GM23338 (cell line): ENCODE measurements at regions not wholly inside any gene's neighbourhood (a gene's known extent, or its start where the extent isn't known, plus 50 kb on each side); places are given as distances from the start of the nearest gene placed in this dataset.

Source experiments
- ATAC-seq: fragments of 200-7000 bp; cut with Tn5 transposase; 3 replicates; pipeline ENCODE4 v1.9.1; 2020
- DNase-seq: peaks from one replicate; pipeline ENCODE4 v3.0.0-alpha.2; 2015; ENCODE audit warnings: low spot score
- H2AFZ ChIP-seq: fragments of 200-600 bp; sonication (generic); 2 replicates; pipeline ENCODE4 v1.8.0; 2016; ENCODE audit warnings: antibody characterized with exemption, mild to moderate bottlenecking, moderate library complexity
- H3F3A ChIP-seq: fragments of 200-600 bp; sonication (generic); replicated peaks from 2 replicates; pipeline ENCODE4 v1.8.0; 2017; ENCODE audit warnings: antibody characterized with exemption, mixed run types, low read depth
- H3K27ac ChIP-seq: fragments of 200-600 bp; sonication (generic); 2 replicates; pipeline ENCODE4 v1.6.1; 2016; ENCODE audit warnings: low read depth
- H3K27me3 ChIP-seq: fragments of 200-600 bp; sonication (generic); 2 replicates; pipeline ENCODE4 v1.8.0; 2016; ENCODE audit warnings: mild to moderate bottlenecking, mixed run types, moderate library complexity; ENCODE audit not compliant: insufficient read depth
- H3K36me3 ChIP-seq: fragments of 200-600 bp; sonication (generic); 2 replicates; pipeline ENCODE4 v1.8.0; 2016; ENCODE audit warnings: mild to moderate bottlenecking; ENCODE audit not compliant: insufficient read depth
- H3K4me1 ChIP-seq: fragments of 200-600 bp; sonication (generic); 2 replicates; pipeline ENCODE4 v1.8.0; 2016; ENCODE audit warnings: mild to moderate bottlenecking, moderate library complexity; ENCODE audit not compliant: insufficient read depth
- H3K4me2 ChIP-seq: fragments of 200-600 bp; sonication (generic); 2 replicates; pipeline ENCODE4 v1.7.1; 2017; ENCODE audit warnings: mixed run types
- H3K4me3 ChIP-seq: fragments of 200-600 bp; sonication (generic); 2 replicates; pipeline ENCODE4 v1.6.1; 2016; ENCODE audit warnings: mixed run types
- H3K79me2 ChIP-seq: fragments of 200-600 bp; sonication (generic); replicated peaks from 2 replicates; pipeline ENCODE4 v1.8.0; 2017; ENCODE audit warnings: mild to moderate bottlenecking; ENCODE audit not compliant: insufficient read depth
- H3K9me2 ChIP-seq: fragments of 200-600 bp; sonication (generic); 2 replicates; pipeline ENCODE4 v1.8.0; 2017; ENCODE audit not compliant: insufficient read depth
- H4K20me1 ChIP-seq: fragments of 200-600 bp; sonication (generic); replicated peaks from 2 replicates; pipeline ENCODE4 v1.8.0; 2017; ENCODE audit warnings: mild to moderate bottlenecking; ENCODE audit not compliant: insufficient read depth
- H3K27ac Mint-ChIP-seq: 2 replicates; pipeline ENCODE4 v1.8.0; 2020; ENCODE audit warnings: inconsistent platforms, mild to moderate bottlenecking, moderate library complexity, mixed read lengths
- H3K27me3 Mint-ChIP-seq: 3 replicates; pipeline ENCODE4 v1.8.0; 2022; ENCODE audit warnings: low read depth, mild to moderate bottlenecking, moderate library complexity, mixed read lengths, inconsistent platforms; ENCODE audit not compliant: insufficient read depth, poor library complexity
- H3K36me3 Mint-ChIP-seq: 3 replicates; pipeline ENCODE4 v1.8.0; 2021; ENCODE audit warnings: low read depth, mild to moderate bottlenecking, inconsistent platforms, moderate library complexity, mixed read lengths
- H3K4me1 Mint-ChIP-seq: 3 replicates; pipeline ENCODE4 v1.8.0; 2020; ENCODE audit warnings: mild to moderate bottlenecking, inconsistent platforms, mixed read lengths
- H3K4me3 Mint-ChIP-seq: 3 replicates; pipeline ENCODE4 v1.8.0; 2021; ENCODE audit warnings: moderate library complexity, mild to moderate bottlenecking, inconsistent platforms, mixed read lengths
- H3K9me3 Mint-ChIP-seq: 3 replicates; pipeline ENCODE4 v1.8.0; 2020; ENCODE audit warnings: moderate library complexity, mild to moderate bottlenecking, inconsistent platforms, mixed read lengths
- CREB1 ChIP-seq: fragments of 250-450 bp; sonication (Bioruptor Pico); IDR thresholded peaks from 2 replicates; pipeline ENCODE4 v1.5.0; 2020; ENCODE audit warnings: low read depth, mild to moderate bottlenecking, moderate library complexity
- JUNB ChIP-seq: IDR thresholded peaks from one replicate; pipeline ENCODE4 v1.6.1; 2016; ENCODE audit warnings: antibody characterized with exemption; ENCODE audit not compliant: unreplicated experiment
- POLR2AphosphoS5 ChIP-seq: IDR thresholded peaks from 2 replicates; pipeline ENCODE4 v1.6.1; 2016; ENCODE audit warnings: antibody characterized with exemption, low read depth
- STAT1 ChIP-seq: IDR thresholded peaks from one replicate; pipeline ENCODE4 v1.6.1; 2016; ENCODE audit warnings: antibody characterized with exemption; ENCODE audit not compliant: unreplicated experiment
- ZNF331 ChIP-seq: fragments of 250-450 bp; sonication (Bioruptor Pico); IDR thresholded peaks from 2 replicates; pipeline ENCODE4 v1.5.0; 2020; ENCODE audit warnings: low read depth, mild to moderate bottlenecking, moderate library complexity
- TF ChIP-seq, protein P1 (sequence below): fragments of 250-450 bp; sonication (Bioruptor Pico); IDR thresholded peaks from 2 replicates; pipeline ENCODE4 v1.5.0; 2020; ENCODE audit warnings: mild to moderate bottlenecking, moderate library complexity
- TF ChIP-seq, protein P2 (sequence below): IDR thresholded peaks from 2 replicates; pipeline ENCODE4 v1.6.1; 2016; ENCODE audit warnings: antibody characterized with exemption
- TF ChIP-seq, protein P3 (sequence below), 2 experiments: fragments of 200-600 bp in 1 of 2; sonication (generic) in 1 of 2; conservative IDR thresholded peaks; 2 replicates each; pipeline versions ENCODE4 v1.5.1 to v1.6.1; 2016 to 2017; ENCODE audit warnings: antibody characterized with exemption in 2 of 2, low read depth in 2 of 2, mild to moderate bottlenecking in 2 of 2, moderate library complexity in 1 of 2

DNA sequence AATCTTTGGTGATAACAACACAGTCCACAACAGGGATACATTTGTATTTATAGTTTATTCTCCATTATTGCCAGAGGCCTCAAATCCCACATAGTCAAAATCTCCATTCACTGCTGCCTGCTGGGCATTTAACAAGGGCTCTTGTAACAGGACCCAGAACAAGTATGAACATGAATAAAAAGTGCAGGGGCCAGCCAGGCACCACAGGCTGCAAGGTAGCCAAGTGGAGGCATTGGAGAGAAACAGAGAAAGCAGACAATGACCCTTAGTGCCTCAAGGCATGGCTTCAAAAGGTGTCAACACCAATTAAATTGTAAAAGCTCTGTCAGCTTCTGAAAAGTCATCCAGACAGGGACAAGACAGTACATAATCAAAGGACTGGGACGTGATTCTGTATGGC, 116.8 kb downstream of the ATP6V1G3 start:
- Histone ChIP-seq H3K27ac (0 out of 2 replicates have a peak overlapping the region, but pooled peaks have one; percentile 24), H3K4me2 (0 out of 2 replicates have a peak overlapping the region, but pooled peaks have one; percentile 54), H3K4me1 (peaks cover 15% of the 10 kb centered on the region), H3K4me3 (no peak overlapping the region), H2AFZ (peak overlapping the region; percentile 29; the same call in 1 of the 2 replicates), H3F3A (no peaks in the 10 kb centered on the region), H3K27me3 (no peaks in the 10 kb centered on the region), H4K20me1 (no peaks in the 10 kb centered on the region), H3K9me2 (no peaks in the 10 kb centered on the region; the same call in 1 of the 2 replicates), H3K79me2 (no peaks in the 10 kb centered on the region), H3K36me3 (no peaks in the 10 kb centered on the region)
- Mint-ChIP-seq H3K27me3 (peaks cover 2% of the 10 kb centered on the region), H3K4me3 (no peak overlapping the region), H3K36me3 (no peaks in the 10 kb centered on the region), H3K4me1 (peaks cover 25% of the 10 kb centered on the region; the same call in 2 of the 3 replicates), H3K9me3 (no peaks in the 10 kb centered on the region), H3K27ac (peak overlapping the region; percentile 10; the same call in 1 of the 2 replicates)
- DNase-seq (no peak), ATAC-seq (peak; percentile 73)
- TF ChIP-seq, protein P1, sequence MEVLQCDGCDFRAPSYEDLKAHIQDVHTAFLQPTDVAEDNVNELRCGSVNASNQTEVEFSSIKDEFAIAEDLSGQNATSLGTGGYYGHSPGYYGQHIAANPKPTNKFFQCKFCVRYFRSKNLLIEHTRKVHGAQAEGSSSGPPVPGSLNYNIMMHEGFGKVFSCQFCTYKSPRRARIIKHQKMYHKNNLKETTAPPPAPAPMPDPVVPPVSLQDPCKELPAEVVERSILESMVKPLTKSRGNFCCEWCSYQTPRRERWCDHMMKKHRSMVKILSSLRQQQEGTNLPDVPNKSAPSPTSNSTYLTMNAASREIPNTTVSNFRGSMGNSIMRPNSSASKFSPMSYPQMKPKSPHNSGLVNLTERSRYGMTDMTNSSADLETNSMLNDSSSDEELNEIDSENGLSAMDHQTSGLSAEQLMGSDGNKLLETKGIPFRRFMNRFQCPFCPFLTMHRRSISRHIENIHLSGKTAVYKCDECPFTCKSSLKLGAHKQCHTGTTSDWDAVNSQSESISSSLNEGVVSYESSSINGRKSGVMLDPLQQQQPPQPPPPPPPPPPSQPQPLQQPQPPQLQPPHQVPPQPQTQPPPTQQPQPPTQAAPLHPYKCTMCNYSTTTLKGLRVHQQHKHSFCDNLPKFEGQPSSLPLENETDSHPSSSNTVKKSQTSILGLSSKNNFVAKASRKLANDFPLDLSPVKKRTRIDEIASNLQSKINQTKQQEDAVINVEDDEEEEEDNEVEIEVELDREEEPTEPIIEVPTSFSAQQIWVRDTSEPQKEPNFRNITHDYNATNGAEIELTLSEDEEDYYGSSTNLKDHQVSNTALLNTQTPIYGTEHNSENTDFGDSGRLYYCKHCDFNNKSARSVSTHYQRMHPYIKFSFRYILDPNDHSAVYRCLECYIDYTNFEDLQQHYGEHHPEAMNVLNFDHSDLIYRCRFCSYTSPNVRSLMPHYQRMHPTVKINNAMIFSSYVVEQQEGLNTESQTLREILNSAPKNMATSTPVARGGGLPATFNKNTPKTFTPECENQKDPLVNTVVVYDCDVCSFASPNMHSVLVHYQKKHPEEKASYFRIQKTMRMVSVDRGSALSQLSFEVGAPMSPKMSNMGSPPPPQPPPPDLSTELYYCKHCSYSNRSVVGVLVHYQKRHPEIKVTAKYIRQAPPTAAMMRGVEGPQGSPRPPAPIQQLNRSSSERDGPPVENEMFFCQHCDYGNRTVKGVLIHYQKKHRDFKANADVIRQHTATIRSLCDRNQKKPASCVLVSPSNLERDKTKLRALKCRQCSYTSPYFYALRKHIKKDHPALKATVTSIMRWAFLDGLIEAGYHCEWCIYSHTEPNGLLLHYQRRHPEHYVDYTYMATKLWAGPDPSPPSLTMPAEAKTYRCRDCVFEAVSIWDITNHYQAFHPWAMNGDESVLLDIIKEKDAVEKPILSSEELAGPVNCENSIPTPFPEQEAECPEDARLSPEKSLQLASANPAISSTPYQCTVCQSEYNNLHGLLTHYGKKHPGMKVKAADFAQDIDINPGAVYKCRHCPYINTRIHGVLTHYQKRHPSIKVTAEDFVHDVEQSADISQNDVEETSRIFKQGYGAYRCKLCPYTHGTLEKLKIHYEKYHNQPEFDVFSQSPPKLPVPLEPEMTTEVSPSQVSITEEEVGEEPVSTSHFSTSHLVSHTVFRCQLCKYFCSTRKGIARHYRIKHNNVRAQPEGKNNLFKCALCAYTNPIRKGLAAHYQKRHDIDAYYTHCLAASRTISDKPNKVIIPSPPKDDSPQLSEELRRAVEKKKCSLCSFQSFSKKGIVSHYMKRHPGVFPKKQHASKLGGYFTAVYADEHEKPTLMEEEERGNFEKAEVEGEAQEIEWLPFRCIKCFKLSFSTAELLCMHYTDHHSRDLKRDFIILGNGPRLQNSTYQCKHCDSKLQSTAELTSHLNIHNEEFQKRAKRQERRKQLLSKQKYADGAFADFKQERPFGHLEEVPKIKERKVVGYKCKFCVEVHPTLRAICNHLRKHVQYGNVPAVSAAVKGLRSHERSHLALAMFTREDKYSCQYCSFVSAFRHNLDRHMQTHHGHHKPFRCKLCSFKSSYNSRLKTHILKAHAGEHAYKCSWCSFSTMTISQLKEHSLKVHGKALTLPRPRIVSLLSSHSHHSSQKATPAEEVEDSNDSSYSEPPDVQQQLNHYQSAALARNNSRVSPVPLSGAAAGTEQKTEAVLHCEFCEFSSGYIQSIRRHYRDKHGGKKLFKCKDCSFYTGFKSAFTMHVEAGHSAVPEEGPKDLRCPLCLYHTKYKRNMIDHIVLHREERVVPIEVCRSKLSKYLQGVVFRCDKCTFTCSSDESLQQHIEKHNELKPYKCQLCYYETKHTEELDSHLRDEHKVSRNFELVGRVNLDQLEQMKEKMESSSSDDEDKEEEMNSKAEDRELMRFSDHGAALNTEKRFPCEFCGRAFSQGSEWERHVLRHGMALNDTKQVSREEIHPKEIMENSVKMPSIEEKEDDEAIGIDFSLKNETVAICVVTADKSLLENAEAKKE = no peak
- TF ChIP-seq, protein P2, sequence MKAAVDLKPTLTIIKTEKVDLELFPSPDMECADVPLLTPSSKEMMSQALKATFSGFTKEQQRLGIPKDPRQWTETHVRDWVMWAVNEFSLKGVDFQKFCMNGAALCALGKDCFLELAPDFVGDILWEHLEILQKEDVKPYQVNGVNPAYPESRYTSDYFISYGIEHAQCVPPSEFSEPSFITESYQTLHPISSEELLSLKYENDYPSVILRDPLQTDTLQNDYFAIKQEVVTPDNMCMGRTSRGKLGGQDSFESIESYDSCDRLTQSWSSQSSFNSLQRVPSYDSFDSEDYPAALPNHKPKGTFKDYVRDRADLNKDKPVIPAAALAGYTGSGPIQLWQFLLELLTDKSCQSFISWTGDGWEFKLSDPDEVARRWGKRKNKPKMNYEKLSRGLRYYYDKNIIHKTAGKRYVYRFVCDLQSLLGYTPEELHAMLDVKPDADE = no peak
- TF ChIP-seq STAT1 (no peak), ZNF331 (CRISPR knock-in tag) (no peak)

DNA sequence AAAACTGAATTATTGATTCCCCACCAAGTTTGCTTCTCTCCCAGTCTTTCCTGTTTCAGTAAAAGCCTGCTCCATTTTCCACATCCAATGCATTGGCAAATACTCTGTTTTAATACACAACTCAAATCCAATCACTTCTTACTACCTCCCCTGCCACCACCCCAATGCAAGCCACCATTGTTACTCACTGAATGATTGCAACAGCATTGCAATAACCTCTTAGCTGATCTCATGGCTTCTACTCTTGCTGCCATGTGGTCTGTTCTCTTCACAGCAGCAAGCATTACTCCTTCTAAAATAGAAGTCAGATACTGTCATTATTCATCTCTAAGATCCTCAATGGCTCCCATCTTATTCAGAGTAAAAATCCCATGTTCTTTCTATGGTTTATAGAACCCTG, 123.4 kb downstream of the ATP6V1G3 start:
- Histone ChIP-seq H3K9me2 (peaks cover 7% of the 10 kb centered on the region; the same call in 1 of the 2 replicates), H3K27me3 (no peaks in the 10 kb centered on the region), H3K4me2 (no peak overlapping the region), H3K4me3 (no peak overlapping the region), H3K27ac (no peak overlapping the region), H3F3A (no peaks in the 10 kb centered on the region), H3K36me3 (no peaks in the 10 kb centered on the region), H4K20me1 (no peaks in the 10 kb centered on the region), H2AFZ (no peak overlapping the region), H3K4me1 (no peaks in the 10 kb centered on the region), H3K79me2 (no peaks in the 10 kb centered on the region)
- ATAC-seq (no peak), DNase-seq (no peak)
- peaks cover 3% of the 10 kb centered on the region for H3K27me3 Mint-ChIP-seq
- H3K9me3 Mint-ChIP-seq = no peaks in the 10 kb centered on the region
- H3K4me1 Mint-ChIP-seq = no peaks in the 10 kb centered on the region
- H3K27ac Mint-ChIP-seq = no peak overlapping the region
- H3K4me3 Mint-ChIP-seq = no peak overlapping the region
- no peaks in the 10 kb centered on the region for H3K36me3 Mint-ChIP-seq
- TF ChIP-seq JUNB (no peak), CREB1 (CRISPR knock-in tag) (no peak), STAT1 (no peak), POLR2AphosphoS5 (no peak)
- TF ChIP-seq, protein P3, sequence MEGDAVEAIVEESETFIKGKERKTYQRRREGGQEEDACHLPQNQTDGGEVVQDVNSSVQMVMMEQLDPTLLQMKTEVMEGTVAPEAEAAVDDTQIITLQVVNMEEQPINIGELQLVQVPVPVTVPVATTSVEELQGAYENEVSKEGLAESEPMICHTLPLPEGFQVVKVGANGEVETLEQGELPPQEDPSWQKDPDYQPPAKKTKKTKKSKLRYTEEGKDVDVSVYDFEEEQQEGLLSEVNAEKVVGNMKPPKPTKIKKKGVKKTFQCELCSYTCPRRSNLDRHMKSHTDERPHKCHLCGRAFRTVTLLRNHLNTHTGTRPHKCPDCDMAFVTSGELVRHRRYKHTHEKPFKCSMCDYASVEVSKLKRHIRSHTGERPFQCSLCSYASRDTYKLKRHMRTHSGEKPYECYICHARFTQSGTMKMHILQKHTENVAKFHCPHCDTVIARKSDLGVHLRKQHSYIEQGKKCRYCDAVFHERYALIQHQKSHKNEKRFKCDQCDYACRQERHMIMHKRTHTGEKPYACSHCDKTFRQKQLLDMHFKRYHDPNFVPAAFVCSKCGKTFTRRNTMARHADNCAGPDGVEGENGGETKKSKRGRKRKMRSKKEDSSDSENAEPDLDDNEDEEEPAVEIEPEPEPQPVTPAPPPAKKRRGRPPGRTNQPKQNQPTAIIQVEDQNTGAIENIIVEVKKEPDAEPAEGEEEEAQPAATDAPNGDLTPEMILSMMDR (conservative IDR thresholded peaks at IDR 0.05; ENCODE audit: low read depth in 2 of 2) = no peak
